Keratinocyte (primary cell): ENCODE measurements at regions not wholly inside any gene's neighbourhood (a gene's known extent, or its start where the extent isn't known, plus 50 kb on each side); places are given as distances from the start of the nearest gene placed in this dataset.

Experiments used
- DNase-seq: peaks from one replicate; pipeline ENCODE4 v3.0.0-alpha.2; 2011; ENCODE audit warnings: low read depth, missing footprints, low spot score
- FAIRE-seq: peaks from 2 replicates; lab custom pipeline; 2011; peaks lifted over from hg19 to GRCh38; lab: Jason Lieb, UNC
- H2AFZ ChIP-seq: 2 replicates; pipeline ENCODE4 v1.6.0; 2012; ENCODE audit warnings: low read length, control low read depth, inconsistent platforms; ENCODE audit not compliant: control insufficient read depth
- H3K27ac ChIP-seq: 2 replicates; pipeline ENCODE4 v1.5.1; 2011; ENCODE audit warnings: low read length; ENCODE audit not compliant: control insufficient read depth, insufficient read depth
- H3K27me3 ChIP-seq: 3 replicates; pipeline ENCODE4 v1.6.0; 2011; ENCODE audit warnings: low read length; ENCODE audit not compliant: control insufficient read depth, insufficient read depth; ENCODE audit errors: extremely low read depth
- H3K36me3 ChIP-seq, 2 experiments: 2 replicates in 1 of 2; 3 replicates in 1 of 2; pipeline ENCODE4 v1.5.1; 2011; ENCODE audit warnings: low read length in 2 of 2, mild to moderate bottlenecking in 1 of 2; ENCODE audit not compliant: control insufficient read depth in 2 of 2, insufficient read depth in 2 of 2; ENCODE audit errors: extremely low read depth in 1 of 2
- H3K4me1 ChIP-seq: 3 replicates; pipeline ENCODE4 v1.5.1; 2011; ENCODE audit warnings: low read length; ENCODE audit not compliant: control insufficient read depth, insufficient read depth; ENCODE audit errors: extremely low read depth
- H3K4me2 ChIP-seq: 3 replicates; pipeline ENCODE4 v1.6.0; 2011; ENCODE audit warnings: low read depth, low read length; ENCODE audit not compliant: control insufficient read depth, insufficient read depth; ENCODE audit errors: extremely low read depth
- H3K4me3 ChIP-seq, 3 experiments: fragments of 200-600 bp in 1 of 3; sonication (generic) in 1 of 3; 2 replicates in 2 of 3; 3 replicates in 1 of 3; pipeline ENCODE4 v1.5.1; 2011 to 2016; ENCODE audit warnings: low read length in 3 of 3, mild to moderate bottlenecking in 3 of 3, control low read depth in 2 of 3, inconsistent platforms in 1 of 3, low read depth in 1 of 3, mixed read lengths in 1 of 3, mixed run types in 1 of 3, moderate library complexity in 1 of 3; ENCODE audit not compliant: control insufficient read depth in 2 of 3, insufficient read depth in 2 of 3; ENCODE audit errors: extremely low read depth in 1 of 3
- H3K79me2 ChIP-seq: 2 replicates; pipeline ENCODE4 v1.6.0; 2012; ENCODE audit warnings: low read length; ENCODE audit not compliant: control insufficient read depth, insufficient read depth
- H3K9ac ChIP-seq: 3 replicates; pipeline ENCODE4 v1.6.0; 2011; ENCODE audit warnings: low read length; ENCODE audit not compliant: control insufficient read depth, insufficient read depth; ENCODE audit errors: extremely low read depth
- H3K9me1 ChIP-seq: 3 replicates; pipeline ENCODE4 v1.6.0; 2011; ENCODE audit warnings: low read length; ENCODE audit not compliant: control insufficient read depth, insufficient read depth; ENCODE audit errors: extremely low read depth
- H3K9me3 ChIP-seq: 2 replicates; pipeline ENCODE4 v1.5.1; 2012; ENCODE audit warnings: low read depth, low read length; ENCODE audit not compliant: control insufficient read depth
- H4K20me1 ChIP-seq: 3 replicates; pipeline ENCODE4 v1.6.0; 2011; ENCODE audit warnings: low read length; ENCODE audit not compliant: control insufficient read depth, insufficient read depth; ENCODE audit errors: extremely low read depth
- EZH2 ChIP-seq: IDR thresholded peaks from one replicate; pipeline ENCODE4 v1.6.1; 2012; ENCODE audit warnings: inconsistent platforms, mild to moderate bottlenecking, low read length, moderate library complexity
- dilution Hi-C: fragments of 300-500 bp; cut with MboI; formaldehyde crosslinking; loops from one replicate; pipeline ENCODE4 v1.7.0; 2020; ENCODE audit warnings: low sequenced_read_pairs; ENCODE audit not compliant: extremely low pct_ligation_motif_present
- TF ChIP-seq, protein P1 (sequence below), 3 experiments: IDR thresholded peaks in 1 of 3; conservative IDR thresholded peaks in 1 of 3; optimal IDR thresholded peaks in 1 of 3; 2 replicates in 2 of 3; 3 replicates in 1 of 3; pipeline versions ENCODE3 to v1.5.1; 2011; ENCODE audit warnings: low read length in 3 of 3, mild to moderate bottlenecking in 3 of 3, moderate library complexity in 2 of 3, control low read depth in 1 of 3, inconsistent platforms in 1 of 3; ENCODE audit not compliant: insufficient read depth in 2 of 3; ENCODE audit errors: extremely low read depth in 1 of 3

DNA sequence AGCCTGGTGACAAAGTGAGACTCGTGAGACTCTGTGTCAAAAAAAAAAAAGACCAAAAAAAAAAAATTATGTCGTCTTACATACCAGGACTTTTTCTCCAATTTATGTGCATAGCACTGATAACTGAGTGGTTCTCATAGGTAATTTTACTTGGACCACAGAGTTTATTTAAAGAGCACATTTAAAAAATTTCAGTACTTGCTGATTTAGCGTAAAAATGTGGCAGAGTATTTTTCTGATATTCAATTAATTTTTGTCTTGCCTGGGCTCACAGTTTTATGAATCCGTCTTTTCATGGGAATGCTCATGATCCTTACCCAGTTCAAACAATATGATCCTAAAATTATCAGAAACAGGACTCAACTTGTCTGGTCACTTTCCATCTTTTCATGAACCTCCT, 151.0 kb upstream of the ZNF92 start:
- H3K36me3 ChIP-seq: no peaks in the 10 kb centered on the region
- TF ChIP-seq, protein P1, sequence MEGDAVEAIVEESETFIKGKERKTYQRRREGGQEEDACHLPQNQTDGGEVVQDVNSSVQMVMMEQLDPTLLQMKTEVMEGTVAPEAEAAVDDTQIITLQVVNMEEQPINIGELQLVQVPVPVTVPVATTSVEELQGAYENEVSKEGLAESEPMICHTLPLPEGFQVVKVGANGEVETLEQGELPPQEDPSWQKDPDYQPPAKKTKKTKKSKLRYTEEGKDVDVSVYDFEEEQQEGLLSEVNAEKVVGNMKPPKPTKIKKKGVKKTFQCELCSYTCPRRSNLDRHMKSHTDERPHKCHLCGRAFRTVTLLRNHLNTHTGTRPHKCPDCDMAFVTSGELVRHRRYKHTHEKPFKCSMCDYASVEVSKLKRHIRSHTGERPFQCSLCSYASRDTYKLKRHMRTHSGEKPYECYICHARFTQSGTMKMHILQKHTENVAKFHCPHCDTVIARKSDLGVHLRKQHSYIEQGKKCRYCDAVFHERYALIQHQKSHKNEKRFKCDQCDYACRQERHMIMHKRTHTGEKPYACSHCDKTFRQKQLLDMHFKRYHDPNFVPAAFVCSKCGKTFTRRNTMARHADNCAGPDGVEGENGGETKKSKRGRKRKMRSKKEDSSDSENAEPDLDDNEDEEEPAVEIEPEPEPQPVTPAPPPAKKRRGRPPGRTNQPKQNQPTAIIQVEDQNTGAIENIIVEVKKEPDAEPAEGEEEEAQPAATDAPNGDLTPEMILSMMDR (optimal IDR thresholded peaks at IDR 0.05 in 1 of 3, IDR thresholded peaks at IDR 0.05 in 1 of 3, conservative IDR thresholded peaks at IDR 0.05 in 1 of 3; ENCODE audit: extremely low read depth in 1 of 3, insufficient read depth in 2 of 3, low read length in 3 of 3): no peak
- TF ChIP-seq EZH2: no peak
- no peaks in the 10 kb centered on the region for H3K79me2 ChIP-seq
- dilution Hi-C loops: no loop called here
- H3K27ac ChIP-seq: no peak overlapping the region
- no peak overlapping the region for H3K4me3 ChIP-seq
- no peaks in the 10 kb centered on the region for H3K9me3 ChIP-seq
- no peaks in the 10 kb centered on the region for H3K4me1 ChIP-seq
- H3K9me1 ChIP-seq: no peaks in the 10 kb centered on the region
- DNase-seq (no peak), FAIRE-seq (no peak)
- no peaks in the 10 kb centered on the region for H4K20me1 ChIP-seq
- no peaks in the 10 kb centered on the region for H3K27me3 ChIP-seq
- no peak overlapping the region for H3K4me2 ChIP-seq
- H2AFZ ChIP-seq: no peak overlapping the region
- no peak overlapping the region for H3K9ac ChIP-seq

DNA sequence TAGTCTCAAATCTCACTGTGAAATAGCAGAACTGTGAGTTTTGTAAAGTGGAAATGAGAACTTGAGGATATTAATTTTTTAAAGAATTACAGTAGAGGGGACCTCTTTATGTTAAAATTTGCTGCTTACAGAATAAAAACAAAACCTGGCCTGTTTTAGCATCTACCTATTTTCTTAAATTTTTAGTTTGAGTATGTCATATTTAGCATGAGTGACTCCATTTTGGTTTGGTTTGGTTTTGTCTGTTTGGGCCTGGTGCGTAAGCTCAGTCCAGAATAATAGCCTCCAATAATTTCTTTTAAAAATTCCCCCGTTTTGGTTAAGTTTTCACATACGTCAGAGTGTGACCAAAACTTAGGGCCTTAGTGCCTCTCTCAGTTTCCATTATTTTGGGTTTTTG, 152.0 kb upstream of the ZNF92 start:
- DNase-seq: no peak
- TF ChIP-seq, protein P1 (optimal IDR thresholded peaks at IDR 0.05 in 1 of 3, IDR thresholded peaks at IDR 0.05 in 1 of 3, conservative IDR thresholded peaks at IDR 0.05 in 1 of 3; ENCODE audit: extremely low read depth in 1 of 3, insufficient read depth in 2 of 3, low read length in 3 of 3): no peak
- TF ChIP-seq EZH2: no peak
- Histone ChIP-seq H3K9me3 (no peaks in the 10 kb centered on the region), H3K9me1 (no peaks in the 10 kb centered on the region), H3K4me3 (no peak overlapping the region), H3K4me2 (no peak overlapping the region), H3K36me3 (no peaks in the 10 kb centered on the region), H2AFZ (no peak overlapping the region), H4K20me1 (no peaks in the 10 kb centered on the region), H3K27ac (no peak overlapping the region), H3K27me3 (no peaks in the 10 kb centered on the region), H3K4me1 (no peaks in the 10 kb centered on the region), H3K9ac (no peak overlapping the region), H3K79me2 (no peaks in the 10 kb centered on the region)
- FAIRE-seq: no peak
- dilution Hi-C loops: no loop called here
